ENCODE measurements at regions not wholly inside any gene's neighbourhood (a gene's known extent, or its start where the extent isn't known, plus 50 kb on each side); places are given as distances from the start of the nearest gene placed in this dataset.

- no peak for DNase-seq (ENCODE audit: low read depth, low spot score)
- H3K9me3 ChIP-seq (ENCODE audit: control insufficient read depth, insufficient read depth, low read depth, low read length): no peaks in the 10 kb centered on the region
- in situ Hi-C loops (cut with HindIII; ENCODE audit: low pct_unique_long_range_greater_than_20kb, low sequenced_read_pairs) (no loop called here), intact Hi-C loops (cut with micrococcal nuclease; ENCODE audit: unreplicated experiment) (no loop called here)
- H3K36me3 ChIP-seq (ENCODE audit: control insufficient read depth, insufficient read depth, low read length): no peaks in the 10 kb centered on the region
- no peaks in the 10 kb centered on the region for H3K4me1 ChIP-seq (ENCODE audit: control insufficient read depth, insufficient read depth, low read length)
- no TSS peak for BruUV-seq (replicated peaks)
- ATAC-seq: no peak
- TF ChIP-seq REST (IDR thresholded peaks at IDR 0.05; ENCODE audit: insufficient read depth in 1 of 2, low read depth in 2 of 2, low read length in 1 of 2) (no peak), POLR2AphosphoS5 (IDR thresholded peaks at IDR 0.05; ENCODE audit: low read depth, low read length) (no peak), CTCF (IDR thresholded peaks at IDR 0.05) (no peak), SIN3A (IDR thresholded peaks at IDR 0.05; ENCODE audit: borderline replicate concordance, insufficient read depth, low read depth, low read length) (no peak), TCF7L2 (IDR thresholded peaks at IDR 0.05; ENCODE audit: low read depth, low read length) (no peak)
- no peaks in the 10 kb centered on the region for H3K27me3 ChIP-seq (ENCODE audit: control insufficient read depth, insufficient read depth, low read length)
- no peak overlapping the region for H3K4me3 ChIP-seq (ENCODE audit: low read depth in 2 of 2, low read length in 2 of 2)
- ChIA-PET POLR2A (no interaction called here), CTCF (no interaction called here)
- H3K27ac ChIP-seq (ENCODE audit: low read length): no peak overlapping the region
Observed at GRCh38 chr12:69014047-69014446, 81.1 kb upstream of the CPM start.

GRCh38 chr12:69015017-69015416 lies 82.0 kb upstream of the CPM start:
- TF ChIP-seq TCF7L2 (IDR thresholded peaks at IDR 0.05; ENCODE audit: low read depth, low read length) (no peak), SIN3A (IDR thresholded peaks at IDR 0.05; ENCODE audit: borderline replicate concordance, insufficient read depth, low read depth, low read length) (no peak), POLR2AphosphoS5 (IDR thresholded peaks at IDR 0.05; ENCODE audit: low read depth, low read length) (no peak), CTCF (IDR thresholded peaks at IDR 0.05) (no peak), REST (IDR thresholded peaks at IDR 0.05; ENCODE audit: insufficient read depth in 1 of 2, low read depth in 2 of 2, low read length in 1 of 2) (no peak)
- H3K9me3 ChIP-seq (ENCODE audit: control insufficient read depth, insufficient read depth, low read depth, low read length): peaks cover 1% of the 10 kb centered on the region; the same call in 1 of the 2 replicates
- ATAC-seq: no peak
- CTCF ChIA-PET: no interaction called here
- DNase-seq (ENCODE audit: low read depth, low spot score): no peak
- POLR2A ChIA-PET: interaction anchor here (0.6 kb wide), 1 partner anchor 37 kb away, joined by 3 read pairs; no protein-coding TSS in a partner anchor
- in situ Hi-C loops (cut with HindIII; ENCODE audit: low pct_unique_long_range_greater_than_20kb, low sequenced_read_pairs) (no loop called here), intact Hi-C loops (cut with micrococcal nuclease; ENCODE audit: unreplicated experiment) (no loop called here)
- no peak overlapping the region for H3K4me3 ChIP-seq (ENCODE audit: low read depth in 2 of 2, low read length in 2 of 2)
- no TSS peak for BruUV-seq (replicated peaks)
- H3K4me1 ChIP-seq (ENCODE audit: control insufficient read depth, insufficient read depth, low read length): no peaks in the 10 kb centered on the region
- no peaks in the 10 kb centered on the region for H3K27me3 ChIP-seq (ENCODE audit: control insufficient read depth, insufficient read depth, low read length)
- H3K27ac ChIP-seq (ENCODE audit: low read length): no peak overlapping the region
- H3K36me3 ChIP-seq (ENCODE audit: control insufficient read depth, insufficient read depth, low read length): no peaks in the 10 kb centered on the region

All from Panc1 (cell line).